A549 (cell line): ENCODE measurements at regions not wholly inside any gene's neighbourhood (a gene's known extent, or its start where the extent isn't known, plus 50 kb on each side); places are given as distances from the start of the nearest gene placed in this dataset.

ENCODE experiments used
- HOXA7 ChIP-seq: fragments of 250-450 bp; sonication (Bioruptor Pico); IDR thresholded peaks from 2 replicates; pipeline ENCODE4 v1.5.0; 2020; ENCODE audit warnings: mild to moderate bottlenecking, moderate library complexity
- NR3C1 ChIP-seq: fragments of >200 bp; sonication (Bioruptor Twin); formaldehyde crosslinking; IDR thresholded peaks from 3 replicates; pipeline ENCODE4 v1.6.1; 2017
- POLR2A ChIP-seq: IDR thresholded peaks from 2 replicates; pipeline ENCODE4 v1.6.1; 2012; ENCODE audit warnings: mild to moderate bottlenecking, low read length
- POLR2AphosphoS2 ChIP-seq: conservative IDR thresholded peaks from 2 replicates; pipeline ENCODE4 v1.6.1; 2012; ENCODE audit warnings: low read length, improper control_type of control experiment, inconsistent platforms
- RFX5 ChIP-seq: fragments of 450-650 bp; IDR thresholded peaks from 2 replicates; pipeline ENCODE4 v1.7.1; 2014; ENCODE audit warnings: antibody characterized with exemption, mild to moderate bottlenecking, moderate library complexity
- ZSCAN20 ChIP-seq: fragments of 250-450 bp; sonication (Bioruptor Pico); IDR thresholded peaks from 2 replicates; pipeline ENCODE4 v1.8.0; 2022; ENCODE audit warnings: mild to moderate bottlenecking, moderate library complexity
- TF ChIP-seq, protein P1 (sequence below): fragments of >200 bp; sonication (Bioruptor Twin); formaldehyde crosslinking; IDR thresholded peaks from 3 replicates; pipeline ENCODE4 v1.5.1; 2016
- TF ChIP-seq, protein P2 (sequence below): fragments of 450-650 bp; IDR thresholded peaks from 2 replicates; pipeline ENCODE4 v1.6.1; 2014; ENCODE audit warnings: antibody characterized with exemption
- TF ChIP-seq, protein P3 (sequence below): fragments of 150-350 bp; IDR thresholded peaks from 2 replicates; pipeline ENCODE4 v1.6.1; 2014; ENCODE audit warnings: low read depth, mild to moderate bottlenecking, low read length
- TF ChIP-seq, protein P4 (sequence below): IDR thresholded peaks from 2 replicates; pipeline ENCODE4 v1.6.1; 2012; ENCODE audit warnings: low read depth, borderline replicate concordance
- TF ChIP-seq, protein P5 (sequence below): fragments of 200-600 bp; sonication (generic); IDR thresholded peaks from 2 replicates; pipeline ENCODE4 v1.6.1; 2016; ENCODE audit warnings: antibody characterized with exemption, mild to moderate bottlenecking, moderate library complexity

DNA sequence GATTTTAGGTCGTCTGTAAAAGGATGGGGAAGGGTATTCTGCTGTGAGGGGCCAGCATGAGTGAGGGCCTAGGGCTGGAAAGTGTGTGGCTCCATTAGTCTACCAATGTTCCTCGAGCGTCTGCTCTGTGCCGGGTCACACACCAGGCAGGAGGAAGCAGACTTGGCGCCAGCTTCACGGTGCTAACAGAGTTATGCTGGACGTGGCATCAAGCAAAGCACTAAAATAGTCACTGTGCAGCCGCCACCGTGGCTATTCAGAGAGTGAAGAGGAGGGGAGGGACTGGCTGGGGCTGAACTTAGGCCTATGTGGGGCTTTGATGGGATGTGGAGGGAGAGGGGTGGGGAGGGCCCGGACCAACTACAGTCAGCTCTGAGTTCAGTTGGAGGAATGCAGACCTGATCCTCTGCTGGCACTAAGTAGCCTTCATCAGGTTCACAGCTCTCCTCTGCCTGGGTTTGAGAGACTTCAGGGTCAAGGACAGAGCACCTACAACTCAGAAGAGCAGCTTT, 83.9 kb upstream of the MSX1 start:
- TF ChIP-seq, protein P1, sequence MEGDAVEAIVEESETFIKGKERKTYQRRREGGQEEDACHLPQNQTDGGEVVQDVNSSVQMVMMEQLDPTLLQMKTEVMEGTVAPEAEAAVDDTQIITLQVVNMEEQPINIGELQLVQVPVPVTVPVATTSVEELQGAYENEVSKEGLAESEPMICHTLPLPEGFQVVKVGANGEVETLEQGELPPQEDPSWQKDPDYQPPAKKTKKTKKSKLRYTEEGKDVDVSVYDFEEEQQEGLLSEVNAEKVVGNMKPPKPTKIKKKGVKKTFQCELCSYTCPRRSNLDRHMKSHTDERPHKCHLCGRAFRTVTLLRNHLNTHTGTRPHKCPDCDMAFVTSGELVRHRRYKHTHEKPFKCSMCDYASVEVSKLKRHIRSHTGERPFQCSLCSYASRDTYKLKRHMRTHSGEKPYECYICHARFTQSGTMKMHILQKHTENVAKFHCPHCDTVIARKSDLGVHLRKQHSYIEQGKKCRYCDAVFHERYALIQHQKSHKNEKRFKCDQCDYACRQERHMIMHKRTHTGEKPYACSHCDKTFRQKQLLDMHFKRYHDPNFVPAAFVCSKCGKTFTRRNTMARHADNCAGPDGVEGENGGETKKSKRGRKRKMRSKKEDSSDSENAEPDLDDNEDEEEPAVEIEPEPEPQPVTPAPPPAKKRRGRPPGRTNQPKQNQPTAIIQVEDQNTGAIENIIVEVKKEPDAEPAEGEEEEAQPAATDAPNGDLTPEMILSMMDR, result no peak
- TF ChIP-seq, protein P2, sequence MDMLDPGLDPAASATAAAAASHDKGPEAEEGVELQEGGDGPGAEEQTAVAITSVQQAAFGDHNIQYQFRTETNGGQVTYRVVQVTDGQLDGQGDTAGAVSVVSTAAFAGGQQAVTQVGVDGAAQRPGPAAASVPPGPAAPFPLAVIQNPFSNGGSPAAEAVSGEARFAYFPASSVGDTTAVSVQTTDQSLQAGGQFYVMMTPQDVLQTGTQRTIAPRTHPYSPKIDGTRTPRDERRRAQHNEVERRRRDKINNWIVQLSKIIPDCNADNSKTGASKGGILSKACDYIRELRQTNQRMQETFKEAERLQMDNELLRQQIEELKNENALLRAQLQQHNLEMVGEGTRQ, result no peak
- TF ChIP-seq POLR2A (no peak), ZSCAN20 (CRISPR knock-in tag) (no peak), POLR2AphosphoS2 (no peak), NR3C1 (no peak), RFX5 (no peak), HOXA7 (CRISPR knock-in tag) (no peak)
- TF ChIP-seq, protein P3, sequence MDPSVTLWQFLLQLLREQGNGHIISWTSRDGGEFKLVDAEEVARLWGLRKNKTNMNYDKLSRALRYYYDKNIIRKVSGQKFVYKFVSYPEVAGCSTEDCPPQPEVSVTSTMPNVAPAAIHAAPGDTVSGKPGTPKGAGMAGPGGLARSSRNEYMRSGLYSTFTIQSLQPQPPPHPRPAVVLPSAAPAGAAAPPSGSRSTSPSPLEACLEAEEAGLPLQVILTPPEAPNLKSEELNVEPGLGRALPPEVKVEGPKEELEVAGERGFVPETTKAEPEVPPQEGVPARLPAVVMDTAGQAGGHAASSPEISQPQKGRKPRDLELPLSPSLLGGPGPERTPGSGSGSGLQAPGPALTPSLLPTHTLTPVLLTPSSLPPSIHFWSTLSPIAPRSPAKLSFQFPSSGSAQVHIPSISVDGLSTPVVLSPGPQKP, result no peak
- TF ChIP-seq, protein P4, sequence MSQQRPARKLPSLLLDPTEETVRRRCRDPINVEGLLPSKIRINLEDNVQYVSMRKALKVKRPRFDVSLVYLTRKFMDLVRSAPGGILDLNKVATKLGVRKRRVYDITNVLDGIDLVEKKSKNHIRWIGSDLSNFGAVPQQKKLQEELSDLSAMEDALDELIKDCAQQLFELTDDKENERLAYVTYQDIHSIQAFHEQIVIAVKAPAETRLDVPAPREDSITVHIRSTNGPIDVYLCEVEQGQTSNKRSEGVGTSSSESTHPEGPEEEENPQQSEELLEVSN, result no peak
- TF ChIP-seq, protein P5, sequence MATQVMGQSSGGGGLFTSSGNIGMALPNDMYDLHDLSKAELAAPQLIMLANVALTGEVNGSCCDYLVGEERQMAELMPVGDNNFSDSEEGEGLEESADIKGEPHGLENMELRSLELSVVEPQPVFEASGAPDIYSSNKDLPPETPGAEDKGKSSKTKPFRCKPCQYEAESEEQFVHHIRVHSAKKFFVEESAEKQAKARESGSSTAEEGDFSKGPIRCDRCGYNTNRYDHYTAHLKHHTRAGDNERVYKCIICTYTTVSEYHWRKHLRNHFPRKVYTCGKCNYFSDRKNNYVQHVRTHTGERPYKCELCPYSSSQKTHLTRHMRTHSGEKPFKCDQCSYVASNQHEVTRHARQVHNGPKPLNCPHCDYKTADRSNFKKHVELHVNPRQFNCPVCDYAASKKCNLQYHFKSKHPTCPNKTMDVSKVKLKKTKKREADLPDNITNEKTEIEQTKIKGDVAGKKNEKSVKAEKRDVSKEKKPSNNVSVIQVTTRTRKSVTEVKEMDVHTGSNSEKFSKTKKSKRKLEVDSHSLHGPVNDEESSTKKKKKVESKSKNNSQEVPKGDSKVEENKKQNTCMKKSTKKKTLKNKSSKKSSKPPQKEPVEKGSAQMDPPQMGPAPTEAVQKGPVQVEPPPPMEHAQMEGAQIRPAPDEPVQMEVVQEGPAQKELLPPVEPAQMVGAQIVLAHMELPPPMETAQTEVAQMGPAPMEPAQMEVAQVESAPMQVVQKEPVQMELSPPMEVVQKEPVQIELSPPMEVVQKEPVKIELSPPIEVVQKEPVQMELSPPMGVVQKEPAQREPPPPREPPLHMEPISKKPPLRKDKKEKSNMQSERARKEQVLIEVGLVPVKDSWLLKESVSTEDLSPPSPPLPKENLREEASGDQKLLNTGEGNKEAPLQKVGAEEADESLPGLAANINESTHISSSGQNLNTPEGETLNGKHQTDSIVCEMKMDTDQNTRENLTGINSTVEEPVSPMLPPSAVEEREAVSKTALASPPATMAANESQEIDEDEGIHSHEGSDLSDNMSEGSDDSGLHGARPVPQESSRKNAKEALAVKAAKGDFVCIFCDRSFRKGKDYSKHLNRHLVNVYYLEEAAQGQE, result no peak
